H1 (cell line): ENCODE measurements at regions not wholly inside any gene's neighbourhood (a gene's known extent, or its start where the extent isn't known, plus 50 kb on each side); places are given as distances from the start of the nearest gene placed in this dataset.

ENCODE experiments used
- CTCF ChIA-PET: fragments of 300-600 bp; sonication (Branson Sonifier 250); formaldehyde crosslinking; loops from one replicate; lab custom pipeline; 2021; ENCODE audit not compliant: partially characterized antibody; lab: Charles Lee
- POLR2A ChIA-PET: fragments of 300-600 bp; sonication (Branson Sonifier 250); formaldehyde crosslinking; loops from one replicate; lab custom pipeline; 2021; ENCODE audit warnings: inconsistent platforms; ENCODE audit not compliant: partially characterized antibody; lab: Charles Lee
- DNase-seq, 2 experiments: peaks; one replicate each; pipeline versions ENCODE4 v3.0.0 to v3.0.0-alpha.2; 2010 to 2022; ENCODE audit warnings: low spot score in 2 of 2, low read depth in 1 of 2, mixed read lengths in 1 of 2
- FAIRE-seq: peaks from 2 replicates; lab custom pipeline; 2011; peaks lifted over from hg19 to GRCh38; lab: Jason Lieb, UNC
- H2AFZ ChIP-seq: 2 replicates; pipeline ENCODE4 v1.8.1; 2012; ENCODE audit warnings: low read length, inconsistent platforms
- H2AK5ac ChIP-seq: 2 replicates; pipeline ENCODE4 v1.6.1; 2013; ENCODE audit warnings: low read depth, low read length
- H2BK120ac ChIP-seq: replicated peaks from 2 replicates; pipeline ENCODE3; 2013; ENCODE audit warnings: low read depth, low read length, inconsistent platforms
- H2BK12ac ChIP-seq: 2 replicates; pipeline ENCODE4 v1.6.1; 2013; ENCODE audit warnings: low read depth, low read length
- H2BK15ac ChIP-seq: 2 replicates; pipeline ENCODE4 v1.6.1; 2013; ENCODE audit warnings: low read length
- H2BK20ac ChIP-seq: 2 replicates; pipeline ENCODE4 v1.6.1; 2013; ENCODE audit warnings: low read length
- H2BK5ac ChIP-seq: 2 replicates; pipeline ENCODE4 v1.6.1; 2013; ENCODE audit warnings: low read depth, low read length
- H3K14ac ChIP-seq: 2 replicates; pipeline ENCODE4 v1.6.1; 2013; ENCODE audit warnings: inconsistent platforms; ENCODE audit not compliant: insufficient read length
- H3K18ac ChIP-seq: 2 replicates; pipeline ENCODE4 v1.6.1; 2013; ENCODE audit warnings: low read length; ENCODE audit errors: extremely low read depth
- H3K23ac ChIP-seq: 2 replicates; pipeline ENCODE4 v1.6.1; 2013; ENCODE audit warnings: inconsistent platforms; ENCODE audit not compliant: insufficient read length
- H3K23me2 ChIP-seq: 2 replicates; pipeline ENCODE4 v1.6.1; 2013; ENCODE audit warnings: low read depth, low read length
- H3K27ac ChIP-seq: 2 replicates; pipeline ENCODE4 v1.6.1; 2011; ENCODE audit warnings: low read depth, low read length, inconsistent platforms
- H3K27me3 ChIP-seq, 4 experiments: replicated peaks in 1 of 4; 1 replicate in 1 of 4; 2 replicates in 3 of 4; pipeline versions ENCODE4 v1.6.1 to v1.8.1; 2011 to 2013; ENCODE audit warnings: low read length in 3 of 4, mild to moderate bottlenecking in 3 of 4, inconsistent platforms in 2 of 4, mixed read lengths in 2 of 4, moderate library complexity in 1 of 4; ENCODE audit not compliant: control insufficient read depth in 3 of 4, insufficient read depth in 3 of 4; ENCODE audit errors: extremely low read depth in 1 of 4
- H3K36me3 ChIP-seq, 4 experiments: 2 replicates each; pipeline versions ENCODE4 v1.6.1 to v1.8.1; 2011 to 2013; ENCODE audit warnings: mild to moderate bottlenecking in 4 of 4, low read length in 3 of 4, moderate library complexity in 2 of 4, control low read depth in 1 of 4, inconsistent platforms in 1 of 4; ENCODE audit not compliant: insufficient read depth in 4 of 4, control insufficient read depth in 2 of 4
- H3K4ac ChIP-seq: replicated peaks from 2 replicates; pipeline ENCODE3; 2013; ENCODE audit warnings: low read length, low read depth, mixed read lengths, inconsistent platforms; ENCODE audit not compliant: insufficient read length
- H3K4me1 ChIP-seq, 4 experiments: replicated peaks in 1 of 4; 1 replicate in 1 of 4; 2 replicates in 3 of 4; pipeline versions ENCODE4 v1.6.1 to v1.8.1; 2011 to 2013; ENCODE audit warnings: low read length in 3 of 4, inconsistent platforms in 2 of 4, mixed read lengths in 1 of 4; ENCODE audit not compliant: insufficient read depth in 4 of 4, control insufficient read depth in 3 of 4
- H3K4me2 ChIP-seq, 2 experiments: 2 replicates each; pipeline versions ENCODE4 v1.6.1 to v1.8.1; 2011 to 2013; ENCODE audit warnings: low read depth in 2 of 2, low read length in 2 of 2, control low read depth in 1 of 2, inconsistent platforms in 1 of 2, mild to moderate bottlenecking in 1 of 2; ENCODE audit not compliant: insufficient read depth in 1 of 2
- H3K4me3 ChIP-seq, 4 experiments: fragments of 200-600, 300-600 bp in 1 of 4; sonication (generic), shearing (Covaris generic), sonication (Bioruptor Twin) in 1 of 4; 2 replicates each; pipeline versions ENCODE4 v1.5.1 to v1.8.1; 2011 to 2016; ENCODE audit warnings: low read length in 4 of 4, low read depth in 3 of 4, control low read depth in 2 of 4, inconsistent platforms in 2 of 4, mild to moderate bottlenecking in 2 of 4, mixed read lengths in 1 of 4, moderate library complexity in 1 of 4; ENCODE audit not compliant: insufficient read depth in 2 of 4; ENCODE audit errors: extremely low read depth in 1 of 4
- H3K56ac ChIP-seq: replicated peaks from 2 replicates; pipeline ENCODE3; 2013; ENCODE audit warnings: low read depth, mild to moderate bottlenecking, mixed read lengths, low read length, inconsistent platforms; ENCODE audit not compliant: insufficient read length
- H3K79me1 ChIP-seq: 2 replicates; pipeline ENCODE4 v1.6.1; 2013; ENCODE audit warnings: low read depth, low read length, control low read depth
- H3K79me2 ChIP-seq, 2 experiments: 2 replicates each; pipeline versions ENCODE4 v1.6.1 to v1.8.1; 2012 to 2013; ENCODE audit warnings: low read length in 2 of 2, mild to moderate bottlenecking in 2 of 2, inconsistent platforms in 1 of 2; ENCODE audit not compliant: insufficient read depth in 2 of 2, control insufficient read depth in 1 of 2
- H3K9ac ChIP-seq, 4 experiments: replicated peaks in 1 of 4; 1 replicate in 1 of 4; 2 replicates in 3 of 4; pipeline versions ENCODE4 v1.6.1 to v1.8.1; 2011 to 2013; ENCODE audit warnings: low read depth in 3 of 4, low read length in 3 of 4, control low read depth in 2 of 4, mild to moderate bottlenecking in 2 of 4, moderate library complexity in 2 of 4, inconsistent platforms in 1 of 4; ENCODE audit errors: extremely low read depth in 1 of 4
- H3K9me3 ChIP-seq, 2 experiments: 2 replicates each; pipeline versions ENCODE4 v1.6.1 to v1.8.1; 2012 to 2013; ENCODE audit warnings: mild to moderate bottlenecking in 2 of 2, moderate library complexity in 2 of 2, control low read depth in 1 of 2, inconsistent platforms in 1 of 2, low read depth in 1 of 2, low read length in 1 of 2, mixed read lengths in 1 of 2; ENCODE audit not compliant: insufficient read depth in 2 of 2
- H4K20me1 ChIP-seq, 2 experiments: replicated peaks in 1 of 2; 2 replicates each; pipeline versions ENCODE3 to v1.8.1; 2011 to 2013; ENCODE audit warnings: inconsistent platforms in 2 of 2, low read length in 2 of 2, mild to moderate bottlenecking in 1 of 2; ENCODE audit not compliant: insufficient read depth in 2 of 2, control insufficient read depth in 1 of 2
- H4K5ac ChIP-seq: 2 replicates; pipeline ENCODE4 v1.6.1; 2013; ENCODE audit warnings: low read length, low read depth, mixed read lengths, inconsistent platforms; ENCODE audit not compliant: insufficient read length
- H4K8ac ChIP-seq: 2 replicates; pipeline ENCODE4 v1.8.0; 2013; ENCODE audit warnings: mild to moderate bottlenecking, moderate library complexity, low read length, inconsistent platforms; ENCODE audit not compliant: insufficient read depth; ENCODE audit errors: extremely low read depth
- H4K91ac ChIP-seq: replicated peaks from 2 replicates; pipeline ENCODE3; 2013; ENCODE audit warnings: low read length, mixed read lengths, inconsistent platforms; ENCODE audit not compliant: insufficient read length
- CEBPB ChIP-seq: IDR thresholded peaks from 2 replicates; pipeline ENCODE4 v1.6.1; 2012; ENCODE audit warnings: low read depth, low read length
- NANOG ChIP-seq: IDR thresholded peaks from 2 replicates; pipeline ENCODE4 v1.6.1; 2011; ENCODE audit warnings: low read length, low read depth, mild to moderate bottlenecking, inconsistent platforms; ENCODE audit not compliant: insufficient read depth, poor library complexity, severe bottlenecking
- WGBS, 2 experiments: shearing (Covaris generic) in 1 of 2; methylation state at CpG; one replicate each; pipeline versions ENCODE4 v1.1.6 to v1.1.7; 2013 to 2015; ENCODE audit warnings: low lambda C conversion rate in 2 of 2, mixed read lengths in 2 of 2, inconsistent platforms in 1 of 2, low coverage in 1 of 2, missing lambda C conversion rate in 1 of 2; ENCODE audit not compliant: insufficient replicate concordance in 2 of 2, insufficient coverage in 1 of 2, insufficient read length in 1 of 2; ENCODE audit errors: extremely low coverage in 1 of 2, missing lambda C conversion rate in 1 of 2; 5-methylcytosine and 5-hydroxymethylcytosine counted together

DNA sequence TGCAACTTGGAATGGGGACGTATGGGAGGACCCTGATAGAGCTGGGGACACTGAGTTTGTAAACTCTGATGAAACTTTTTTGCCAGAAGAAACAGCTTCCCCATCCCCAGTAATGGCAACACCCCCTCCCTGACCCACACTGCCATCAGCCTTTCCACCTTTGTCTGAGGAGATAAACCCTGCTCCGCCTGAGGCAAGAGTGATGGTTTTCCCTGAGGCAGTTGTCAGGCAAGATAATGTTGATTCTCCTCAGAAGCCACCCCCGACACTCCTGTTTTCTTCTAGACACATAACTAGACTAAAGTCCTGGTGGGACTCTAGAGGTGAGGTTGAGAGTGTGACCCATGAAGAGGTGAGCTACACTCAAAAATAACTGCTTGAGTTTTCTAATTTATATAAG lies 71.9 kb upstream of the STK26 start:
- Histone ChIP-seq H3K4me2 (no peak overlapping the region), H3K23ac (no peak overlapping the region), H3K56ac (no peak overlapping the region), H3K27me3 (no peaks in the 10 kb centered on the region), H3K36me3 (no peaks in the 10 kb centered on the region), H2BK120ac (no peak overlapping the region), H3K23me2 (no peaks in the 10 kb centered on the region), H2BK5ac (no peak overlapping the region), H4K8ac (no peak overlapping the region), H4K91ac (no peak overlapping the region), H2BK12ac (no peak overlapping the region), H4K5ac (no peak overlapping the region), H3K27ac (no peak overlapping the region), H3K4ac (no peak overlapping the region), H3K4me1 (no peaks in the 10 kb centered on the region), H3K18ac (no peak overlapping the region), H3K14ac (no peak overlapping the region), H2AFZ (no peak overlapping the region), H4K20me1 (no peaks in the 10 kb centered on the region), H3K9ac (no peak overlapping the region), H3K79me2 (no peaks in the 10 kb centered on the region), H2BK20ac (no peak overlapping the region), H3K9me3 (no peaks in the 10 kb centered on the region), H2AK5ac (no peak overlapping the region), H2BK15ac (no peak overlapping the region), H3K4me3 (no peak overlapping the region), H3K79me1 (no peaks in the 10 kb centered on the region)
- 78% methylated on average over 3 of the region's 3 CpGs; no CpG with 5 or more reads in 1 of the 2 experiments for whole genome bisulfite sequencing, 2 experiments
- ChIA-PET CTCF (no interaction called here), POLR2A (no interaction called here)
- no peak for DNase-seq
- no peak for TF ChIP-seq NANOG
- TF ChIP-seq CEBPB: no peak
- FAIRE-seq: no peak
